ENCODE measurements at regions not wholly inside any gene's neighbourhood (a gene's known extent, or its start where the extent isn't known, plus 50 kb on each side); places are given as distances from the start of the nearest gene placed in this dataset.

- Mint-ChIP-seq H3K9me3 (no peaks in the 10 kb centered on the region), H3K27ac (no peak overlapping the region), H3K4me3 (no peak overlapping the region), H3K36me3 (ENCODE audit: low read depth) (no peaks in the 10 kb centered on the region), H3K27me3 (peaks cover 5% of the 10 kb centered on the region), H3K4me1 (no peaks in the 10 kb centered on the region)
- no peak for TF ChIP-seq CTCF (IDR thresholded peaks at IDR 0.05)
- ATAC-seq (ENCODE audit: low read depth) = no peak
- no peak for DNase-seq
- CTCF ChIA-PET = no interaction called here
- POLR2A ChIA-PET = no interaction called here
- intact Hi-C loops (cut with micrococcal nuclease) = no loop called here
Measured at GRCh38 chr5:125776656-125777139, 646.5 kb upstream of the GRAMD2B start.

- ChIA-PET POLR2A (no interaction called here), CTCF (no interaction called here)
- intact Hi-C loops (cut with micrococcal nuclease) = no loop called here
- ATAC-seq (ENCODE audit: low read depth) (no peak), DNase-seq (no peak)
- H3K36me3 Mint-ChIP-seq (ENCODE audit: low read depth) = no peaks in the 10 kb centered on the region
- no peaks in the 10 kb centered on the region for H3K9me3 Mint-ChIP-seq
- H3K27ac Mint-ChIP-seq = no peak overlapping the region
- no peaks in the 10 kb centered on the region for H3K4me1 Mint-ChIP-seq
- peaks cover 3% of the 10 kb centered on the region for H3K27me3 Mint-ChIP-seq
- no peak overlapping the region for H3K4me3 Mint-ChIP-seq
- no peak for TF ChIP-seq CTCF (IDR thresholded peaks at IDR 0.05)
Measured at GRCh38 chr5:125778791-125779190, 644.4 kb upstream of the GRAMD2B start.

GRCh38 chr5:125785407-125785806 lies 637.8 kb upstream of the GRAMD2B start:
- no peaks in the 10 kb centered on the region for H3K36me3 Mint-ChIP-seq (ENCODE audit: low read depth)
- ChIA-PET POLR2A (no interaction called here), CTCF (no interaction called here)
- no peak for TF ChIP-seq CTCF (IDR thresholded peaks at IDR 0.05)
- no peaks in the 10 kb centered on the region for H3K27me3 Mint-ChIP-seq
- intact Hi-C loops (cut with micrococcal nuclease) = no loop called here
- DNase-seq = no peak
- no peak for ATAC-seq (ENCODE audit: low read depth)
- H3K4me1 Mint-ChIP-seq = no peaks in the 10 kb centered on the region
- H3K4me3 Mint-ChIP-seq = no peak overlapping the region
- H3K9me3 Mint-ChIP-seq = no peaks in the 10 kb centered on the region
- H3K27ac Mint-ChIP-seq = no peak overlapping the region

GRCh38 chr5:125786021-125786420 lies 637.2 kb upstream of the GRAMD2B start:
- Mint-ChIP-seq H3K4me3 (no peak overlapping the region), H3K27ac (no peak overlapping the region), H3K36me3 (ENCODE audit: low read depth) (no peaks in the 10 kb centered on the region), H3K9me3 (no peaks in the 10 kb centered on the region), H3K4me1 (no peaks in the 10 kb centered on the region), H3K27me3 (no peaks in the 10 kb centered on the region)
- CTCF ChIA-PET = no interaction called here
- TF ChIP-seq CTCF (IDR thresholded peaks at IDR 0.05) = no peak
- no peak for DNase-seq
- POLR2A ChIA-PET = no interaction called here
- intact Hi-C loops (cut with micrococcal nuclease) = no loop called here
- ATAC-seq (ENCODE audit: low read depth) = no peak

GRCh38 chr5:125793470-125793869 lies 629.7 kb upstream of the GRAMD2B start:
- no peaks in the 10 kb centered on the region for H3K36me3 Mint-ChIP-seq (ENCODE audit: low read depth)
- ChIA-PET CTCF (no interaction called here), POLR2A (no interaction called here)
- no peak for ATAC-seq (ENCODE audit: low read depth)
- no peaks in the 10 kb centered on the region for H3K4me1 Mint-ChIP-seq
- intact Hi-C loops (cut with micrococcal nuclease) = no loop called here
- H3K27ac Mint-ChIP-seq = no peak overlapping the region
- H3K4me3 Mint-ChIP-seq = no peak overlapping the region
- DNase-seq = no peak
- H3K9me3 Mint-ChIP-seq = no peaks in the 10 kb centered on the region
- no peak for TF ChIP-seq CTCF (IDR thresholded peaks at IDR 0.05)
- no peaks in the 10 kb centered on the region for H3K27me3 Mint-ChIP-seq
